ENCODE measurements at regions not wholly inside any gene's neighbourhood (a gene's known extent, or its start where the extent isn't known, plus 50 kb on each side); places are given as distances from the start of the nearest gene placed in this dataset.

DNA sequence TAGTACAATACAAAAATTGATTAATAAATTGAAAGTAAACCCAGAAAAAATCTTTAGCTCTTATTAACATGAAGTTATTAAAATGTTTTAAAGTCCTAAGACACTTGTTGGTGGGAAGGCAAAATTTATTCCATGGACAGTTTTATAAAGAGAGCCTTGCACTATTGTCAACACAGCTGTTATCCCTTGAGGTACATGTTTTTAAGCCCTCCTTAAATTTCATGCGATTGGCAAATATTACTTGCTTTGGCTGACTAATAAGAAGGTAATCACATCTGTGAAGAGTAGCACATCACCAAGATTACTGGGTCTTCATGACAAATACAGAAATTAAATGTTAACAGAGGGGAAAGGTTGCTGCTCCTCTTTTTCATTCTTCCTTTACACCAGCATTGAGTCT lies 611.1 kb downstream of the BRINP3 start:
- no peaks in the 10 kb centered on the region for H3K9me3 Mint-ChIP-seq
- no peaks in the 10 kb centered on the region for H3K27me3 Mint-ChIP-seq (ENCODE audit: low read depth, poor library complexity)
- H3K36me3 Mint-ChIP-seq (ENCODE audit: low read depth): no peaks in the 10 kb centered on the region
- no peak for DNase-seq
- no peaks in the 10 kb centered on the region for H3K4me1 Mint-ChIP-seq
- H3K4me3 Mint-ChIP-seq: no peak overlapping the region
- no peak overlapping the region for H3K27ac Mint-ChIP-seq
- TF ChIP-seq, protein P1, sequence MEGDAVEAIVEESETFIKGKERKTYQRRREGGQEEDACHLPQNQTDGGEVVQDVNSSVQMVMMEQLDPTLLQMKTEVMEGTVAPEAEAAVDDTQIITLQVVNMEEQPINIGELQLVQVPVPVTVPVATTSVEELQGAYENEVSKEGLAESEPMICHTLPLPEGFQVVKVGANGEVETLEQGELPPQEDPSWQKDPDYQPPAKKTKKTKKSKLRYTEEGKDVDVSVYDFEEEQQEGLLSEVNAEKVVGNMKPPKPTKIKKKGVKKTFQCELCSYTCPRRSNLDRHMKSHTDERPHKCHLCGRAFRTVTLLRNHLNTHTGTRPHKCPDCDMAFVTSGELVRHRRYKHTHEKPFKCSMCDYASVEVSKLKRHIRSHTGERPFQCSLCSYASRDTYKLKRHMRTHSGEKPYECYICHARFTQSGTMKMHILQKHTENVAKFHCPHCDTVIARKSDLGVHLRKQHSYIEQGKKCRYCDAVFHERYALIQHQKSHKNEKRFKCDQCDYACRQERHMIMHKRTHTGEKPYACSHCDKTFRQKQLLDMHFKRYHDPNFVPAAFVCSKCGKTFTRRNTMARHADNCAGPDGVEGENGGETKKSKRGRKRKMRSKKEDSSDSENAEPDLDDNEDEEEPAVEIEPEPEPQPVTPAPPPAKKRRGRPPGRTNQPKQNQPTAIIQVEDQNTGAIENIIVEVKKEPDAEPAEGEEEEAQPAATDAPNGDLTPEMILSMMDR (IDR thresholded peaks at IDR 0.05): no peak

DNA sequence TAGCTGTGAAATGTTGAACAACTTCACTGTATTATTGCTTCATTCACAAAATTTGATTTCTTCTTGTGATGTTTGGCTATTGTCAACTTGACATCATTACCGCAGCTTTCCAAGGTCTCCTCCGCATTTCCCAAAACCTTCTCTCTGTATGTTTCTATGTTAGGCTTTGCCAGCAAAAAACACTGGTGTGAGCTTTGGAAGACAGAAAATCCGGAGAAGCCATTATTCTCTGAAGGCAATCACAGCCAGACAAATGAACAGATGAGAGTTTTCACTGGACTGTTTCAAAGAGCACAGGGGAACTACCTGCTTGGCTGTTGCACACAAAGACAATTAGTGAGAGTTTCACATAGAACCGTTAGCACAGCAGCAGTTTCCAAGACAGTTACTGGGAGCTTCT lies 609.6 kb downstream of the BRINP3 start:
- no peak for DNase-seq
- no peaks in the 10 kb centered on the region for H3K36me3 Mint-ChIP-seq (ENCODE audit: low read depth)
- no peaks in the 10 kb centered on the region for H3K4me1 Mint-ChIP-seq
- H3K27me3 Mint-ChIP-seq (ENCODE audit: low read depth, poor library complexity): no peaks in the 10 kb centered on the region
- H3K9me3 Mint-ChIP-seq: no peaks in the 10 kb centered on the region
- H3K27ac Mint-ChIP-seq: no peak overlapping the region
- TF ChIP-seq, protein P1 (IDR thresholded peaks at IDR 0.05): no peak
- H3K4me3 Mint-ChIP-seq: no peak overlapping the region

DNA sequence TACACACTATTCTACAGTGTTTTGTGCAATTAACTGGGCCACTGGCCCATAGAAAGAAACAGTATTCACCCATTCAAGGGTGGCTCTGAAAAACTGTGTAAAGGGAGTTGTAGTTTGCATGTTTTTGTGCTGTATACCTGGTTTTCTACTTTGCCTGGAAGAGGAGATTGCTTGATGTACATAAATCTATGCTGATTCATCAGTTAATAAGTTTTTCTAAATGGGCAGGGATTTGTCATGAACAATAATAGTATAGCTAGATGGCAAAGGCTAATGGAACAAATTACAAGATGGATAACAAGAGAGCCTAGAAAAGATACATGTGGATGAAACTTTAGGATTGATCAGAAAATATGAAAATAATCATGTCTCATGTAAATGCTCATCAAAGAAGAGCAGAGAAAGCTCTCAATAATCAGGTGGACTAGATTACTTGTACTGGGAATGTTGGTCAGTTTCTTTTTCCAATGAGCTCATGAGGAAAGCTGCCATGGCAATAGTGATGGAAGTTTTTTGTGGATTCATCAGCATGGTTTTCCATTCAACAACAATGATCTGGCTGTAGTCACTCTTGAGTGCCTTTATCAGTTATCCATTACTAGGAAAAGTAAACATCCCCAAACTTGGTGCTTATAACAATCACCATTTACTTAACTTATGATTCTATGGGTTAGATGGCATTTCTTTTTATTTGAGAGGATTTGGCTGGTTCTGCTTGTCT lies 602.8 kb downstream of the BRINP3 start:
- H3K4me3 Mint-ChIP-seq: no peak overlapping the region
- H3K4me1 Mint-ChIP-seq: no peaks in the 10 kb centered on the region
- DNase-seq: no peak
- TF ChIP-seq, protein P1 (IDR thresholded peaks at IDR 0.05): no peak
- no peaks in the 10 kb centered on the region for H3K9me3 Mint-ChIP-seq
- no peaks in the 10 kb centered on the region for H3K27me3 Mint-ChIP-seq (ENCODE audit: low read depth, poor library complexity)
- H3K36me3 Mint-ChIP-seq (ENCODE audit: low read depth): no peaks in the 10 kb centered on the region
- no peak overlapping the region for H3K27ac Mint-ChIP-seq

DNA sequence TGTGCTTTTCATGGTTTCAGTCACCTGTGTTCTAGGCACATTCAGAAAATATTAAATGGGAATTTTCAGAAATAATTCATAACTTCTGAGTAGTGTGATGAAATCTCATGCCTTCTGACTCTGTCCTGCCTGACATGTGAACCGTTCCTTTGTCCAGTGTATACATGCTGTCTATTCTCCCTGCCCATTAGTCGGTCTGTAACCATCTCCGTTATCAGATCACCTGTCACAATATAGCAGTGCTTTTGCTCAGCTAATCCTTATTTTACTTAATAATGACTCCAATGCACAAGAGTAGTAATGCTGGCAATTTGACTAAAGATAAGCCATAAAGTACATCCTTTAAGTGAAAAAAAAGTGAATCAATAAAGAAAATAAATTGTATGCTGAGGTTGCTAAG lies 597.5 kb downstream of the BRINP3 start:
- Mint-ChIP-seq H3K4me1 (no peaks in the 10 kb centered on the region), H3K27ac (no peak overlapping the region), H3K36me3 (ENCODE audit: low read depth) (no peaks in the 10 kb centered on the region), H3K9me3 (no peaks in the 10 kb centered on the region), H3K27me3 (ENCODE audit: low read depth, poor library complexity) (no peaks in the 10 kb centered on the region), H3K4me3 (no peak overlapping the region)
- TF ChIP-seq, protein P1 (IDR thresholded peaks at IDR 0.05): no peak
- DNase-seq: no peak

DNA sequence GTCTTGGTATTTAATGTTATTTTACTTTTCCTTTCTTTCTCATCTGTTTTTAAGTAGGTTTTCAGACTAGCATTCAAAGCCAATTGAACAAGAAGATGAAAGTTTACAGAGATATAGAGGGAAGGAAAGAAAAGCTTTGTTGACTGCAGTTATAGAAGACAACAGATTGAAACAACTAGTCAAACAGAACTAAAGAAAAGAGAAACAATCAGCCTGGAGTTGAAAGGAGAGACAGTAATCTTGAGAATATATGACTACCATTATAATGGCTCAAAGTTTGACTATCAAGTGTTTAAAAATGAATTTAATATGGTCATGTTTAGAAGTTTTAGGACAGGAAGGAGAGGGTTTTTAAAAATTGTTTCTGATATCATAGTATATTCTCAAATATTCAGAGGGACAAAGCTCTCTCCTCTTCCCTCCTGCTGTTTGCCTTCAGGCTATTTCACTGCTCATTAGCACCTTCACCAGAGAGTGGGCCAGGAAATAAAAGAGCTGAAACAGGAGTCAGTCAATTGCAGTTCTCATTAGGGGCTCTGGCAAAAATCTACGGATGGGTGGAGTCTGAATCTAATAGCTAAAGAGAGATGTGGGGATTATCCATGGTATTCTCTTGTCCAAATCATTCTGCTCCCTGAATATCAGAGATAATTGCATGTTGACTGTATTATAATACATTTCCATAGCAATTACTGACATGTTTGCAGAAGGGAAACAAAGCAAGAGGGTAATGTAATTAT lies 577.8 kb downstream of the BRINP3 start:
- no peaks in the 10 kb centered on the region for H3K36me3 Mint-ChIP-seq (ENCODE audit: low read depth)
- TF ChIP-seq, protein P1 (IDR thresholded peaks at IDR 0.05): no peak
- H3K4me3 Mint-ChIP-seq: no peak overlapping the region
- peaks cover 3% of the 10 kb centered on the region for H3K27me3 Mint-ChIP-seq (ENCODE audit: low read depth, poor library complexity)
- H3K27ac Mint-ChIP-seq: no peak overlapping the region
- no peaks in the 10 kb centered on the region for H3K9me3 Mint-ChIP-seq
- no peak for DNase-seq
- H3K4me1 Mint-ChIP-seq: peaks cover 7% of the 10 kb centered on the region

All from nephron progenitor cell (in vitro differentiated cells).